ENCODE measurements at regions not wholly inside any gene's neighbourhood (a gene's known extent, or its start where the extent isn't known, plus 50 kb on each side); places are given as distances from the start of the nearest gene placed in this dataset.

- H3K4me1 Mint-ChIP-seq: no peaks in the 10 kb centered on the region
- H3K9me3 Mint-ChIP-seq: no peaks in the 10 kb centered on the region
- peaks cover 4% of the 10 kb centered on the region for H3K27me3 Mint-ChIP-seq (ENCODE audit: low read depth)
- no peak for TF ChIP-seq CTCF (IDR thresholded peaks at IDR 0.05; ENCODE audit: unreplicated experiment in 3 of 3)
- H3K4me3 Mint-ChIP-seq: no peak overlapping the region
- no peaks in the 10 kb centered on the region for H3K36me3 Mint-ChIP-seq (ENCODE audit: low read depth)
- H3K27ac Mint-ChIP-seq: no peak overlapping the region
Measured at GRCh38 chr4:18463987-18464559, 442.5 kb upstream of the LCORL start.

- Mint-ChIP-seq H3K4me3 (no peak overlapping the region), H3K36me3 (ENCODE audit: low read depth) (no peaks in the 10 kb centered on the region), H3K27me3 (ENCODE audit: low read depth) (peaks cover 14% of the 10 kb centered on the region), H3K4me1 (no peaks in the 10 kb centered on the region), H3K27ac (no peak overlapping the region), H3K9me3 (no peaks in the 10 kb centered on the region)
- no peak for TF ChIP-seq CTCF (IDR thresholded peaks at IDR 0.05; ENCODE audit: unreplicated experiment in 3 of 3)
Measured at GRCh38 chr4:18458465-18458864, 436.9 kb upstream of the LCORL start.

GRCh38 chr4:18454349-18454748, 432.8 kb upstream of the LCORL start:
- Mint-ChIP-seq H3K4me1 (no peaks in the 10 kb centered on the region), H3K27ac (no peak overlapping the region), H3K36me3 (ENCODE audit: low read depth) (no peaks in the 10 kb centered on the region), H3K9me3 (no peaks in the 10 kb centered on the region), H3K27me3 (ENCODE audit: low read depth) (peaks cover 18% of the 10 kb centered on the region), H3K4me3 (no peak overlapping the region)
- TF ChIP-seq CTCF (IDR thresholded peaks at IDR 0.05; ENCODE audit: unreplicated experiment in 3 of 3): no peak

GRCh38 chr4:18445110-18445509, 423.6 kb upstream of the LCORL start:
- H3K36me3 Mint-ChIP-seq (ENCODE audit: low read depth): no peaks in the 10 kb centered on the region
- no peak overlapping the region for H3K27ac Mint-ChIP-seq
- peaks cover 15% of the 10 kb centered on the region for H3K9me3 Mint-ChIP-seq
- no peak overlapping the region for H3K4me3 Mint-ChIP-seq
- TF ChIP-seq CTCF (IDR thresholded peaks at IDR 0.05; ENCODE audit: unreplicated experiment in 3 of 3): no peak
- H3K4me1 Mint-ChIP-seq: no peaks in the 10 kb centered on the region
- peaks cover 1% of the 10 kb centered on the region for H3K27me3 Mint-ChIP-seq (ENCODE audit: low read depth)

- Mint-ChIP-seq H3K4me3 (no peak overlapping the region), H3K9me3 (peaks cover 15% of the 10 kb centered on the region), H3K4me1 (no peaks in the 10 kb centered on the region), H3K36me3 (ENCODE audit: low read depth) (no peaks in the 10 kb centered on the region), H3K27me3 (ENCODE audit: low read depth) (no peaks in the 10 kb centered on the region), H3K27ac (no peak overlapping the region)
- TF ChIP-seq CTCF (IDR thresholded peaks at IDR 0.05; ENCODE audit: unreplicated experiment in 3 of 3): no peak
Measured at GRCh38 chr4:18444206-18444605, 422.7 kb upstream of the LCORL start.

- no peaks in the 10 kb centered on the region for H3K4me1 Mint-ChIP-seq
- no peaks in the 10 kb centered on the region for H3K27me3 Mint-ChIP-seq (ENCODE audit: low read depth)
- TF ChIP-seq CTCF (IDR thresholded peaks at IDR 0.05; ENCODE audit: unreplicated experiment in 3 of 3): no peak
- peaks cover 15% of the 10 kb centered on the region for H3K9me3 Mint-ChIP-seq
- H3K4me3 Mint-ChIP-seq: no peak overlapping the region
- H3K36me3 Mint-ChIP-seq (ENCODE audit: low read depth): no peaks in the 10 kb centered on the region
- no peak overlapping the region for H3K27ac Mint-ChIP-seq
Measured at GRCh38 chr4:18442957-18443356, 421.4 kb upstream of the LCORL start.
